ENCODE measurements at regions not wholly inside any gene's neighbourhood (a gene's known extent, or its start where the extent isn't known, plus 50 kb on each side); places are given as distances from the start of the nearest gene placed in this dataset.

DNA sequence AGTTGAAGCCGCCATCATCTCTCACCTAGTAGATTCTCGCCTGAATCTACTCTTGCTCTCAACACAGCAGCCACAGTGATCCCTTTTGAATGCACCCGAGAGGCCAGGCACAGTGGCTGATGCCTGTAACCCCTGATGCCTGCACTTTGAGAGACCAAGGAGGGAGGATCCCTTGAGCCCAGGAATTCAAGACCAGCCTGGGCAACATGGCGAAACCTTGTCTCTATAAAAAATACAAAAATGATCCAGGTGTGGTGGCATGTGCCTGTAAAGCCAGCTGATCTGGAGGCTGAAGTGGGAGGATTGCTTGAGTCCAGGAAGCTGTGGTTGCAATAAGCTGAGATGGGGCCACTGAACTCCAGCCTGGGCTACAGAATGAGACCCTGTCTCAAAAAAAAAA lies 60.3 kb upstream of the EML4 start:
- no peak for DNase-seq

DNA sequence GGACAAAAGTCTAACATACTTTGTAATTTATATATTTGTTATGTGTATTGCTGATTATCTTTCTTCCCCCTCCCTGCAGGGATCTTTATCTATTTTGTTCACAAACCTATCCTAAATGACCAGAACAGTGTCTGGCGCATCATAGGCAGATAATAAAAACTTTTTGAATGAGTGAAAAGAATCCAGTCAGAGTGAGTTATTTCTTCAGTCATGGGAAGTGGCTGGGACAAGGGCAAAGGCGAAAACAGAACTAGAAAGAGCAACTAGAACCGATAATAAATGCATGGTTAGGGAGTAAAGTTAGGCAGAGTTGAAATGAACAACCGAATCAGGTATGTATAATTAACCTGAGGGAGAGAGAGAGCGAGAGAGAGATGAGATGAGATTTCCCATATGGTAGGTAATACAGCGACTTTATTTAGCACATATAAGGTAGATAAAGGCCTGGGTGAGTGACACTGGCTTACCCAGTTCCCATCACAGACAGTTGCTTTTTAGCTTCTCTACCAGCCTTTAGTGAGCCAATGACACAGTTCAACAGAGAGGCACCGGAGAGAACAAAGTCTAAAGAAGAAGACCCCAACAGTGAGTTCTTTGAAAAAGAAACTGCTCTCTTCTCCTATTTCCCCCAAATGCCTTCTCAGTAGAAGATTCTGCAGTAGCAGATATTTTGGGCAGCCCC lies 59.1 kb upstream of the EML4 start:
- no peak for DNase-seq

DNA sequence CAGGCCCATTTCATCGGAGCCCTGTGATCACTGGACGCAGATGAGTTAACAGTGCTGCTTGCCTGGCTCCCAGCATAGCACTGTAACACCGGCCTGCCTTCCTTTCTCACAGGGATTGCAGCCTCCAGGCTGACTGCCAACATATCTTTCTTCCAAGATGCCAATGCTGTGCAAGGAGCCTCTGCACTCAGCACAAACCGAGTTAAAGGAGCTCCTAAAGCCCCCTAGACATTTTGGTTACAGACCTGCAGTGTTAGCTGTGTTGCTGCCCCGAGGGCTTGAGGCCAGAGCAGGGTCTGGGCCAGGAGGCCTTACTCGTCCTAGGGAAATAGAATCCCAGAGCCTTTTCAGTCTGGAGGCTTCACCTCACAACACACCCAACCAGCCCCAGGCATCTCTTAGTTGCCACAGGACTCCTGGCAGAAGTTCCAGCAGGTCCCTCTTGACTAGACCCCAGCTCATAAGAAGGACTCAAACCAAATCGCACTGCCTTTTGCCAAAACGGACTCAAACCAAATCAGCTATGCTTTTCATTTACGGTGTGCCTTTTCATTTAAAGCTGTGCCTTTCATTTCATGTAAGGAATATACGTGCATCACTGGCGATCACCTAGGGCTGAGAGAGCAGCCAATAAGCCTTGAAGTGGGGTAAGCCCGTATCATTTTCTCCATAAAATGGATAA lies 58.4 kb upstream of the EML4 start:
- no peak for DNase-seq

DNA sequence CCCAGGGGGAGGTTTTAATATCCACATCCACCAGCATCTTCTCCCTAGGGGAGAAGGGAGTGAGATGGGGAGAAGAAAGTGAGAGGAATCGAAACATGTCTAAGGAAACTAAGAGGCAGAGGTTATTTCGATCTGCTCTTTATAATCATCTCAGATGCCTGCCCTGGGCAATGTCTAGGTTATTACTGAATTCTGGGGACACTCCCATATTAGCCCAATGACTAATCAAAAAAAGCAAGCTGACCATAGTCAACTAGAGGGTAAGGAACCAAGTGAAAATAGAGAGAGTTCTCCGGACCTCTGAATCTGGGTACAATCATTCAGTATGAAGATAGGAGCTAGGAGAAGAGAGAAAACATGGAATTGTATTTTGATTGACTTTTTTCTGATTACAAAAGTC lies 56.7 kb upstream of the EML4 start:
- no peak for DNase-seq

DNA sequence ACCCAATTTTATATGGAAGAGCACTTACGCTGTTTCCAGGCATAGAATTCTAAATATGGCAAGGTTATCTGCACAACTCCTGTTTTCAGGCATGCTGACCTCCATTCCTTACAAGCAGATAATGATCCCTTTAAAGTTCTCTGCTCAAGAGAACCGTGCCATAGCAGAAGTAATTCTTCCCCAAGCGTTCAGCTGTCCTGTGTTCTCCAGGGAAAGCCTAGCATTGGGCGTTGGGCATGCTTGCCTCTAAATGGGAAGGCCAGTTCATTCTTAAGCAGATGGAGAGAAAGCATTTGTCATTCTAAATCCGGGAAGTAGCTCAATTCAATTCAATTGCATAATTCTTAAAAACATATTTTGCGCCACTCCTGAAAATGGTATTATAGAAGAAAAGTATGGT lies 55.7 kb upstream of the EML4 start:
- no peak for DNase-seq

DNA sequence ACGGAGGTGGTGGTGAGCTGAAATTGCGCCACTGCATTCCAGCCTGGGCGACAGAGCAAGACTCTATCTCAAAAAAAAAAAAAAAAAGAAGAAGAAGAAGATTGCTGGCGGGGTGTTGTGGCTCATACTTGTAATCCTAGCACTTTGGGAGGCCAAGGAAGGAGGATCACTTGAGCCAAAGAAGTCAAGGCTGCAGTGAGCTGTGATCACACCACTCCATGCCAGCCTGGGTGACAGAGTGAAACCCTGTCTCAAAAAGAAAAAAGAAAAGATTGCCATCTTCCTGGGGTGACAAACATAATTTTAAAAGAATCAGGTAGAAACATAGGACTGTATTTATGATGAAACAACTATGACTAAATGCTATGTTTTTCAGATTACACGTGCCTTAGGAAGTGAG lies 55.1 kb upstream of the EML4 start:
- no peak for DNase-seq

DNA sequence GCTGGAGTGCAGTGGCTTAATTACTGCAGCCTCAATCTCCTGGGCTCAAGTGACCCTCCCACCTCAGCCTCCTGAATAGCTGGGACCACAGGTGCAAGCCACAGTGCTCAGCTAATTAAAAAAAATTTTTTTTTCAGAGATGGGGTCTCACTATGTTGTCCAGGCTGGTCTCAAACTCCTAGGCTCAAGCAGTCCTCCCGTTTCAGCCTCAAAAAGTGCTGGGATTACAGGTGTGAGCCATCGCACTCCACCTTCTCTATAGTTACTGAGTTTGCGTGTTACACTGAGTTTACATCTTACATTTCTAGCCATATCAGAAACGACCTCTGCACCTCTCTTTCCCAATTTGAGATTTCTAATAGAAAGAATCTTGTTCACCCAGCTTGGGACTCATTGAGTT lies 53.6 kb upstream of the EML4 start:
- no peak for DNase-seq

DNA sequence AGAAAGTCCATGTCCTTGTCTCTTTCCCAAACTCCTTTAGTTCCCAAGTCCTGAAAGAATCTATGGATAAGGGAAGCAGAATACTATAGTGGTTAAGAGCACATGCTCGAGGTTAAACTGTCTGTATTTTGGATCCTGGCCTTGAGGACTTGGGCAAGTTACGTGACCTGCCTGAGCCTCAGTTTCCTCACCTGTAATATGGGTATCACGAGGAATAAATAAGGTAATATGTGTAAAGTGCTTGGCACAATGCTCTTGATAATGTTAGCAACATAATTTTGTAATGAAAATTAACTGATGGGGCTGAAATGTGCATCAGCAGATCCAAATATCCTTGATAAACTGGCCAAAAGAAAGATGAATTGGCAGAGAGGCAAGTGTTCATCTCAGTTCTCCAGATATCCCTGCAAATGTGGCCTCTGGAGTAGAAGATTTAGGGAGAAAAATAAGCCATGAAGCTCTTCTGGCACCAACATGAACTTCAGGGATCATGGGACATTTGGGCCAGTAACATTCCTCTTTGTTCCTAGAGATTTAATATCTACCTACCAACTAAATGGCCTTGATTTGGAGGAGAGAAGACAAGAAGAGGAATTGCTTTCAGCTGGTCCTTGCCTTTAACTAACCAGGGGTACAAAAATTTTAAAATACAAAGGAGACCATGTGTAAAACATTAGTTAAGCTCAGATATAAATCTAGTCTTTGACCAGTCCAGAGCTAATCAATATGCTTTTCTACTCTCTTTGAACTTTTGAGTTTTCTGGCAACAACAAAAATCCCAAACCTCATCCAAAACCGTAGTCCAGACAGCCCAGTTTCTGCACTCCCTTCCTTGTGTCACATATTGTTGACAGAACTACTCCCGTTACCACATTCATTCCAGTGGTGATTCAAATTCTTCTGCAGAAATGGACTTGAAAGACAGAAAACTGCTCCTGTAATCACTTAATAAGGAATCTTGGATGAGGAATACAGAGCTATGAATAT lies 52.7 kb upstream of the EML4 start:
- DNase-seq: no peak

DNA sequence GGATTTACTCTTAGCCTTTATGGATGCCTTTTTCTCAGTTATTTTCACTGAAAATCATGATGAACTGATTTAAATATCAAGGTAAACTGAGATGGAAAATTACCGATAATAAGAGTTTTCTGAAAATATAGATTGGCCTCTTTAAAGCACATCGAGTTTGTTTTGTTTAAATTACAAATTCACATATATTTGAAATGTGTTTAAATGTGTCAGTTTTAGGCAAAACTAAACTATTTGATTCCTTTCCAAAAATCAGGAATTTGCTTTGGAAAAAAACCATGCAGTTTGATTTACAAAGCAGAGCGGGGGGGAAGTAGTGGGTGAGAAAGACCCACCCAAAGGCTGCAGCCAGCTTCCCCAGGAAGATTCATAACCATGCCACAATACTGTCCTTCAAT lies 52.0 kb upstream of the EML4 start:
- no peak for DNase-seq

DNA sequence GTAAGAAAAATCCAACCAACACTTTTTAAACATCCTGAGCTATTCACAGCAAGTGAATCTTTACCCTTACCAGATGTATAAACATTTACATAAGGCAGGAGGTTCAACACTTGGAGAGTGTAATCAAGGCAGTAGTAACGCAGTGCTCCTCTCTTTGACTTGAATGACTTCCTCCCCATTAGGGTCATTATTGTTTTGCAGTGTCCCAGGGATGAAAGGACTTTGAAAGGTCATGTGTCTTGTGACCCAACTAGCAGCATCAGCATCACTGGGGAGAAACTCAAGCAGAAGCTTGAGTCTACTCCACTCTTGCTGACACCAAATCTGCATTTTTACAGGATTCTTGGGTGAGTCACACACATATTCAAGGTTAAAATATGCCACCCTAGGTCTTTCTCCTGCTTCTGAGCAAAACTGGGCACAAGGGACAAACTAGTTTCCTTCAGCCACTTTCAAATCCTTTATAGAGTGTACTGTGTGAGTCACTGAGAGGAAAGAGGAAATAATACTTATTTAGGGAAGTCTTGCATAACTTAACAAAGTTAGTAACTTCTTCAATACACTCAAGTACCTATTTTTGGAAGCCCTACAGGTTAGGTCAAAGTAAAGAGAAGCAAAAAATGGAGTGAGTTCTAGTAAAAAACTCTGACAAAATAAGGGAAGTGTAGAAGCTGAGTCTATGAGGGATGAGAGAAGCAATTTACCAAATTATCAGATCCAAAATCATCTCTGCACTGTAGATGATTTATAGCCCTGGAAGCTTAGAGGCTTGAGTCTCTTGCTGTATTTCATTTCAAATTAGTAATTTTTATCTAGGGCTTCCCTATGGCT lies 51.0 kb upstream of the EML4 start:
- DNase-seq: peak; percentile 60 to 63

DNA sequence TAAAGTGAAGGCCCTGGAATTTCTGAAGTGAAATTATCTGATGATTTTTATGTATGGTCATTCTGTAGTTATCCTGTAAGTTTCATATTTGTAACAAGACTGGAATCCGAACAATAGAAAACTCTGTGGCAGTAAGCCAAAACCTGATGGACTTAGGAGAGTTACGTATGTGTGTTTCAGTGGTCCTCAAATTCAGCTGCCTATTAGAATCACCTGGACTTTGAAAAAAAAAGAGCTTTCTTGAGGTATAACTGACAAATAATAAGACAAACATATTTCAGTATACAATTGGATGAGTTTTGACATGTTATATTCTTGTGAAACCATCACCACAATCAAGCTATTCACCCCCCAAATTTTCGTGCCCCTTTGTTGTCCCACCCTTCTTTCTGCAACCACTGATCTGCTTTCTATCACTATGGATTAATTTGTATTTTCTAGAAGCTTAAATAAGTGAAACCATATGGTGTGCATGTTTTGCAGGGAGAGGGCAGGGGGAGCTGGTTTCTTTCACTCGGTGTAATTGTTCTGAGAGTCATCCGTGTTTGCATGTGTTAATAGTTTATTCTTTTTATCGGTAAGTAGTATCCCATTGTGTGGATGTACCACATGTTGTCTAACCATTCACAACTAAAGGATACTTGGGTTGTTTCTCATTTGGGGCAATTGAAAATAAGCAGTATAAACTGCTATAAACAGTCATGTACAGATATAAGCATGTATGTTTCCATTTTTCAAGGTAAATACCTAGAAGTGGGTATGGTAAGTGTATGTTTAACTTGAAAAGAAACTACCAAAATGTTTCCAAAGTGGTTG lies 50.2 kb upstream of the EML4 start:
- no peak for DNase-seq
